ENCODE measurements at regions not wholly inside any gene's neighbourhood (a gene's known extent, or its start where the extent isn't known, plus 50 kb on each side); places are given as distances from the start of the nearest gene placed in this dataset.
A peak's percentile ranks its signal among the peaks of the same experiment; 100 is the strongest.

- no peak for DNase-seq (ENCODE audit: low read depth in 2 of 2)
Observed at GRCh38 chr11:62030071-62030684, 62.7 kb upstream of the FTH1 start.

GRCh38 chr11:62026739-62027370, 59.4 kb upstream of the FTH1 start:
- no peak for DNase-seq (ENCODE audit: low read depth in 2 of 2)

GRCh38 chr11:62025487-62026105, 58.2 kb upstream of the FTH1 start:
- peak; percentile 11 to 30 for DNase-seq (ENCODE audit: low read depth in 2 of 2)

DNA sequence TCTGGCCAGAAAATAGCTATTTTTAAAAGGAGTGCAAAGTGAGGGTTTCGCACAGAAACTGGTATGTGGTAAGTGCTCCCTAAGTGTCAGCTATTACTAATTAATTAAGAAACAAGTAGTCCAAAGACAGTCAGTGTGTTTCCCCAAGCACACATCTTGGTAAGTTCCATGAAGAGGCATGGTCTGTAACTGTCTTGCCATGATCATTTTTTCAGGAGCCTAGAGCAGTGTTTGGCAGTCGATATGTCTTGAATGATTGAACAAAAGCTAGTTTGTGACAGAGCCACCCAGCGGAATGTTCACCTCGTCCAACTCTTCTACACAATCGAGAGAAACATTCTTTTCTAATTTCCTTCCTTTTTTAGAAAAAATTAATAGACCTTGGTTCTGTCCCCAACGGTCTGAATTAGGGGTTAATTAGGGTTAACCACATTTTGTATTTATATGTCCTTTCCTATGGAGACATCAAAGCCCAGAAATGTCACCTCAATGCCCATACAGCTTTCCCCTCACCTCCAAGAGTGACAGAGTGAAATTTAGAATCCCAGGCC, 57.6 kb upstream of the FTH1 start:
- DNase-seq (ENCODE audit: low read depth in 2 of 2) = no peak

DNA sequence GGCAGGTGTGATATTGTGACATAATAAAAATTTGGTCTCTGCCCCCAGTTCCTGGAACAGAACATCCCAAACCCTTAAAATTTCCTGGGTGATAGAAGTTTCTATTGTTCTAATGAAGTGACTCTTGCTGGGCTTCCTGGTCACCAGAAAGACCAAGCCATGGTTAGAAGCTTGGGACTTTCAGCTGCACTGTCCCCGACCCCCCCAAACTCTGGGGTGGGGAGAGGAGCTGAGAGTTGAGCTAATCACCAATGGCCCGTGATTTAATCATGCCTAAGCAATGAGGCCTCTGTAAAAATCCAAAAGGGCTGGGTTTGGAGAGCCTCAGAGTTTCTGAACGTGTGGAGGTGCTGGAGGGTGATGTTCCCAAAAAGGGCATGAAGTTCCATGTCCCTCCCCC, 54.8 kb upstream of the FTH1 start:
- DNase-seq (ENCODE audit: low read depth in 2 of 2) = no peak

DNA sequence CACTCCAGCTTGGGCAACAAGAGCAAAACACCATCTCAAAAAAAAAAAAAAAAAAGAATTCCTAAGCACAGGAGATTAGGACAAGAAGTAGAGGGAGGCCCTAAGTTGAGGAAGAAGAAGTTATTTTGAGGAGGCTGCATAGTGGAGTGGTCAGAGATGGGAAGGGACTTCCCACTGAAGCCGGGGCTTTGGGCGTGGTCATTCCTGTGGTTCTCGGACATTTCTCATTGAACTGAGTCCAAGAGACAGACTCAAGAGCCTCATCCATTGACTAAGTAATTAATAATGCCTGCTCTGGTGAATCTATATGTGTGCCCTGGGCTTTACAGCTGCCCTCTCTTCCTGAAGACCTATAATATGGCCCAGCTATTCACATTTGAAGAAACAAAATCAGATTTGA, 53.2 kb upstream of the FTH1 start:
- no peak for DNase-seq (ENCODE audit: low read depth in 2 of 2)

DNA sequence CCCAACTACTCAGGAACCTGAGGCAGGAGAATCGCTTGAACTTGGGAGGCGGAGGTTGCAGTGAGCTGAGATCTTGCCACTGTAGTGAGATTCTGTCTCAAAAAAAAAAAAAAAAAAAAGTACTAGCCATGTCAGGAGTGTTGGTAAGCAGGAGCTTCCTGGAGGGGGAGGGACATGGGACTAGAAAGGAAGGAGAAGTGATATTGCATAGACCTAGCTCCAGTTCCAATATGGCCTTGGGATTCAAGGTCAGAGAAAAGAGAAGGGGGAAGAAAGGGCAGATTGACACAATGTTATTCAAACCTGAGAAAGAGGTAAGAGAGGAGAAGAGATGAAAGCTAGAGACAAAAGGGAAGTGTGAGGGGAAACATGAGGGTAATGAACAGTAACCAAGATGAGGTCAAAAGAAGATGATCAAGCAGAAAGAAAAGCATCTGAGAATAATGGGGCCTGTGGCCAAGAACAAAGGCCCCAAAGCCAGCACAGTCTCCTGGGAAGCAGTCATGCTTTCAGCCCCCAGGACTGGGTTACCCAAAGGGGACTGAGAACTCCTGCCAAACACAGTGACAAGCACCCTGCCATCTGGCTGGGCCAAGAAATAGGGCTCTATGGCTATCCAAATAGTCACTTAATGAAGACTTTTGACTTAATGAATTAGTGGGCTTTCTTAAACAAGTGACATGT, 51.7 kb upstream of the FTH1 start:
- no peak for DNase-seq (ENCODE audit: low read depth in 2 of 2)

GRCh38 chr11:62017878-62018655, 50.6 kb upstream of the FTH1 start:
- no peak for DNase-seq (ENCODE audit: low read depth in 2 of 2)

Data from stimulated activated CD8-positive, alpha-beta memory T cell treated with anti-CD3 and anti-CD28 coated beads, Interleukin-2, amount 100 ng/mL, for 48 hours (primary cell).